Mucosa of descending colon (tissue), 3 donors: ENCODE measurements at regions not wholly inside any gene's neighbourhood (a gene's known extent, or its start where the extent isn't known, plus 50 kb on each side); places are given as distances from the start of the nearest gene placed in this dataset.

ENCODE experiments used
- ATAC-seq: fragments of 200-7000 bp; cut with Tn5 transposase; one replicate; pipeline ENCODE4 v1.9.1; 2020; ENCODE audit warnings: mild to moderate bottlenecking, moderate library complexity
- DNase-seq, 3 donors: peaks; one replicate each; pipeline ENCODE4 v3.0.0-alpha.2; 2020
- H3K36me3 ChIP-seq: fragments of 200-600 bp; one replicate; pipeline ENCODE4 v1.8.0; 2021; ENCODE audit warnings: low read depth, mild to moderate bottlenecking
- H3K4me1 ChIP-seq: fragments of 200-600 bp; one replicate; pipeline ENCODE4 v1.8.0; 2021; ENCODE audit warnings: low read depth, mild to moderate bottlenecking
- H3K4me3 ChIP-seq: fragments of 200-600 bp; one replicate; pipeline ENCODE4 v1.8.0; 2021; ENCODE audit warnings: mild to moderate bottlenecking
- H3K9me3 ChIP-seq: fragments of 200-600 bp; one replicate; pipeline ENCODE4 v1.8.0; 2021; ENCODE audit warnings: mild to moderate bottlenecking
- CTCF ChIP-seq: fragments of 200-600 bp; IDR thresholded peaks from one replicate; pipeline ENCODE4 v1.8.0; 2022; ENCODE audit warnings: antibody characterized with exemption, mild to moderate bottlenecking
- intact Hi-C, 2 donors: fragments of 100-400 bp; cut with DNase I in 1 of 2; cut with micrococcal nuclease in 1 of 2; formaldehyde crosslinking; loops; one replicate each; pipeline versions ENCODE4 v1.11.0 to v1.11.1; 2022; cut with DNase I, micrococcal nuclease
- donor health status: DM: no; HTN: no; CAD: no; lungs with moderate emphysema.
- donor health status: DM: no; HTN: no; CAD: no.
- donor health status: DM: no; HTN: yes; CAD: no.

GRCh38 chr11:81459766-81460306 is 1273.8 kb downstream of the FAM181B start:
- intact Hi-C loops, result no loop called here
- DNase-seq (no peak), ATAC-seq (no peak)
- Histone ChIP-seq H3K4me3 (no peak overlapping the region), H3K36me3 (no peaks in the 10 kb centered on the region), H3K4me1 (no peaks in the 10 kb centered on the region), H3K9me3 (no peaks in the 10 kb centered on the region)
- TF ChIP-seq CTCF, result no peak

- Histone ChIP-seq H3K4me1 (no peaks in the 10 kb centered on the region), H3K9me3 (no peaks in the 10 kb centered on the region), H3K36me3 (no peaks in the 10 kb centered on the region), H3K4me3 (no peak overlapping the region)
- no peak for ATAC-seq
- no peak for TF ChIP-seq CTCF
- intact Hi-C loops, result no loop called here
- no peak for DNase-seq
These were observed 1284.0 kb downstream of the FAM181B start for GRCh38 chr11:81449588-81450156.

- TF ChIP-seq CTCF, result no peak
- DNase-seq, result no peak
- intact Hi-C loops, result no loop called here
These were observed 1289.4 kb downstream of the FAM181B start for GRCh38 chr11:81444297-81444696.

GRCh38 chr11:81432333-81432732 is 1301.3 kb downstream of the FAM181B start:
- intact Hi-C loops, result no loop called here
- Histone ChIP-seq H3K4me3 (no peak overlapping the region), H3K36me3 (no peaks in the 10 kb centered on the region), H3K4me1 (no peaks in the 10 kb centered on the region), H3K9me3 (no peaks in the 10 kb centered on the region)
- TF ChIP-seq CTCF, result no peak
- ATAC-seq (no peak), DNase-seq (no peak)

More at GRCh38 chr11:81444297-81444696, 1289.4 kb downstream of the FAM181B start:
- H3K36me3 ChIP-seq, result no peaks in the 10 kb centered on the region
- H3K9me3 ChIP-seq, result peaks cover 6% of the 10 kb centered on the region
- H3K4me3 ChIP-seq, result no peak overlapping the region
- H3K4me1 ChIP-seq, result no peaks in the 10 kb centered on the region
- ATAC-seq, result no peak

GRCh38 chr11:81424822-81425221 is 1308.8 kb downstream of the FAM181B start:
- ATAC-seq, result no peak
- TF ChIP-seq CTCF, result no peak
- H3K36me3 ChIP-seq, result no peaks in the 10 kb centered on the region
- no peaks in the 10 kb centered on the region for H3K9me3 ChIP-seq
- intact Hi-C loops, result no loop called here
- no peak overlapping the region for H3K4me3 ChIP-seq
- H3K4me1 ChIP-seq, result no peaks in the 10 kb centered on the region
- DNase-seq, result no peak

GRCh38 chr11:81422402-81422801 is 1311.3 kb downstream of the FAM181B start:
- Histone ChIP-seq H3K4me3 (no peak overlapping the region), H3K9me3 (no peaks in the 10 kb centered on the region), H3K36me3 (no peaks in the 10 kb centered on the region), H3K4me1 (no peaks in the 10 kb centered on the region)
- TF ChIP-seq CTCF, result no peak
- intact Hi-C loops, result no loop called here
- ATAC-seq (no peak), DNase-seq (no peak)
